ENCODE measurements at regions not wholly inside any gene's neighbourhood (a gene's known extent, or its start where the extent isn't known, plus 50 kb on each side); places are given as distances from the start of the nearest gene placed in this dataset.

- H3K36me3 ChIP-seq (ENCODE audit: control insufficient read depth in 2 of 2, insufficient read depth in 2 of 2, low read length in 1 of 2), result no peaks in the 10 kb centered on the region
- no peaks in the 10 kb centered on the region for H4K20me1 ChIP-seq (ENCODE audit: control insufficient read depth, insufficient read depth)
- intact Hi-C loops (cut with micrococcal nuclease; ENCODE audit: unreplicated experiment) (no loop called here), in situ Hi-C loops (cut with MboI) (no loop called here)
- RAD21 ChIA-PET (ENCODE audit: unreplicated experiment), result no interaction called here
- POLR2A ChIA-PET, result no interaction called here
- ATAC-seq, result no peak
- no peaks in the 10 kb centered on the region; a peak in 1 of 4 replicates for H3K27me3 ChIP-seq (replicated peaks in 1 of 2; ENCODE audit: control insufficient read depth in 2 of 2, insufficient read depth in 2 of 2, low read length in 1 of 2)
- WGBS (ENCODE audit: insufficient coverage, insufficient replicate concordance, low lambda C conversion rate, missing lambda C conversion rate), result 57% methylated on average over 1 of the region's 1 CpG
- no peak for DNase-seq (ENCODE audit: low read depth, low spot score)
- H2AFZ ChIP-seq (ENCODE audit: control insufficient read depth, low read depth, low read length), result no peak overlapping the region
- H3K4me1 ChIP-seq (ENCODE audit: control insufficient read depth, insufficient read depth, low read length), result no peaks in the 10 kb centered on the region
- TF ChIP-seq RCOR1 (conservative IDR thresholded peaks at IDR 0.05; ENCODE audit: low read depth, low read length) (no peak), REST (IDR thresholded peaks at IDR 0.05; ENCODE audit: low read depth, low read length) (no peak), TAF1 (IDR thresholded peaks at IDR 0.05; ENCODE audit: borderline replicate concordance, low read depth, low read length) (no peak), ZNF24 (IDR thresholded peaks at IDR 0.05) (no peak), FOXK2 (IDR thresholded peaks at IDR 0.05) (no peak), RB1 (IDR thresholded peaks at IDR 0.05; ENCODE audit: borderline replicate concordance) (no peak), ZZZ3 (IDR thresholded peaks at IDR 0.05; ENCODE audit: control insufficient read depth, insufficient read length, low read depth) (no peak), STAT3 (IDR thresholded peaks at IDR 0.05; ENCODE audit: low read depth, low read length) (no peak), RFX5 (IDR thresholded peaks at IDR 0.05; ENCODE audit: low read depth, low read length) (no peak), FOS (IDR thresholded peaks at IDR 0.05; ENCODE audit: borderline replicate concordance, extremely low read depth, insufficient read length) (no peak), MYC (IDR thresholded peaks at IDR 0.05; ENCODE audit: insufficient read depth, insufficient read length, insufficient replicate concordance, low read length, severe bottlenecking) (no peak), EP300 (IDR thresholded peaks at IDR 0.05; ENCODE audit: borderline replicate concordance in 1 of 2, control insufficient read depth in 1 of 2, low read depth in 2 of 2, low read length in 2 of 2) (no peak)
- H3K79me2 ChIP-seq (ENCODE audit: control insufficient read depth, insufficient read depth, low read length), result no peaks in the 10 kb centered on the region
- SMC1A ChIA-PET (ENCODE audit: uncharacterized antibody, unreplicated experiment), result no interaction called here
- no peak overlapping the region for H3K4me2 ChIP-seq (ENCODE audit: control insufficient read depth, insufficient read depth)
- CTCF ChIA-PET, result no interaction called here
- H3K4me3 ChIP-seq, result no peak overlapping the region
- no TSS peak for BruUV-seq (replicated peaks)
- H3K9me3 ChIP-seq (replicated peaks; ENCODE audit: control insufficient read depth, insufficient read depth, low read length), result no peaks in the 10 kb centered on the region
- no peak for FAIRE-seq
- no peak overlapping the region for H3K27ac ChIP-seq (ENCODE audit: control insufficient read depth, insufficient read depth)
- no peak overlapping the region for H3K9ac ChIP-seq (ENCODE audit: control insufficient read depth, insufficient read depth, low read length)
Observed at GRCh38 chr11:79522626-79523025, 81.8 kb upstream of the TENM4 start.
